HG03521 (cell line): ENCODE measurements at regions not wholly inside any gene's neighbourhood (a gene's known extent, or its start where the extent isn't known, plus 50 kb on each side); places are given as distances from the start of the nearest gene placed in this dataset.
"Not testable (repeated sequence)": the region's sequence is repeated elsewhere in the genome, so short reads cannot be mapped to it uniquely, and the experiment has no call there.

Experiments used
- ATAC-seq: cut with Tn5 transposase; IDR thresholded peaks from one replicate; pipeline ENCODE4 v1.9.1; 2021; ENCODE audit warnings: mild to moderate bottlenecking, moderate library complexity; ENCODE audit not compliant: unreplicated experiment

DNA sequence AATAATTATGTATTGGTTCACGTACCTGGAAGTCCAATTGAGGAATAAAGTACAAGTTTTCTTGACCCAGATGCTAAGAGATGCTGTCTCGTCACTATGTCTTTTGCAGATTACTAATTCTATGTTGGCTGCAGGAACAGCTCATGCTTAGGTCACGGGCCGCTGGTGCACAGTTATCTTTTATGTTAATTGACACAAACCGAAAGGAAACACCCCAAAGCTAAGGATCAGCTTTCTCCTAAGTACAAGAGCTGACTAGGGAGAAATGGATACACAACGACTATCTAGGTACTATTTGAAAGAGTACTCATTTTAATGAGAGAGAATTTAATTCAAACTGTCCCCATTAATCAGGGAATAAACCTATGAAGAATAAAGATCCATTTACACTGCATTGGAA lies 217.7 kb upstream of the SLC35G4 start:
- no peak for ATAC-seq

- no peak for ATAC-seq
Observed at GRCh38 chr18:11388755-11389680, 220.4 kb upstream of the SLC35G4 start.

DNA sequence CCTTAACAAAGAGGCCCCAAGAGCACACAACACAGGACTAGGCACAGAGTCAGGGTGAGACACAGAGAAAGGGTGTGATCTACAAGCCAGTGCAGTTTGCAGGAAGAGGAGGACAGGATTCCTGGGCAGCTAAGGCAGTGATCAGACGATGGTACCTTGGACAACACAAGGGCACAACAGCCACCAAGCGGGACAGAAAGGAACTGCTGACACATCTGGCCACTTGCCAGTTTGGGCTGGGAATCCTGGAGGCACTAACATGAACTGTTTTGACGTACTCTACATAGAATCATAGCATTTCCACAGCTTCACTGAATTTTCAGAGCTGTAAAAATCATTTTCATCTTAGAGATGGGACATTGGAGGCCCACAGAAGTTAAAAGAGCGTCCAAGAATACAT lies 221.5 kb upstream of the SLC35G4 start:
- ATAC-seq, result no peak

GRCh38 chr18:11383381-11383780 lies 226.0 kb upstream of the SLC35G4 start:
- no peak for ATAC-seq

DNA sequence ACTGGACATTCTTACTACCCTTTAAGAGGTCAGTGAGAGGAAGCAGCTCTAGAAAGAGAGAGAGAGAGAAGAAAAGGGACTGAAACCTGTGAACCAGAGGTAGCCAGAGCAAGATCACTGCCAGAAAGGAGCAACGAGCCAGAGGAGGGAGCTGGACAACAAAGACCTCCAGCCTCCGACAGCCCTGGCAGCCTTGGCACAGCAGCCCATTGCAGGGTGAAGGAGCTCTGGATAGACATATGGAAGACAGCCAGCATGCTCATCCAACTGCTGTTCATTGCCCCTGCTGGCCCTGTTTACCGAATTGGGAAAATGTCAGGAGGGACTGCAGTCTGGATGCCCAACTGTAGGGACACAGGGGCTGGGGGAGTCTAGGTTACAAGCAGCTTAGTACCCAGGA lies 228.4 kb upstream of the SLC35G4 start:
- no peak for ATAC-seq

DNA sequence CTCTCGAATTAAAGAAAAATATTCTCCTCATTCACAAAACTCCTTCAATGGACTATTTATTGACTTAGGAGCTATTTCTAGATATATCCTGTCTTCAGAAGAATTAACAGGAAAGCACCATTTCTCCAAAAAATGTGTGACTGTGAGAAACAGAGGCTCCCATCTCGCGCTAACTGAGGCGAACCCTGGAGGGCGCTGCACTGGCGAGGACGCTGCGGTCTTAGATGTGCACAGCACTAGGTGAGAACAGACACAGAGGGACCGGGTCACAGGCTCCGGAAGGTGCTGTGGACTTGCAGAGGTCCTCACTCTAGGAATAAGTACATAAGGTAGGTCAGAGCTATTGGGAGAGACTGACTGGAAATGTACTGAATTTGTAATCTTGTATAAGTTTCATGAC lies 229.7 kb upstream of the SLC35G4 start:
- ATAC-seq, result no peak

GRCh38 chr18:11377766-11378540 lies 228.6 kb upstream of the PIEZO2 start:
- no peak for ATAC-seq

DNA sequence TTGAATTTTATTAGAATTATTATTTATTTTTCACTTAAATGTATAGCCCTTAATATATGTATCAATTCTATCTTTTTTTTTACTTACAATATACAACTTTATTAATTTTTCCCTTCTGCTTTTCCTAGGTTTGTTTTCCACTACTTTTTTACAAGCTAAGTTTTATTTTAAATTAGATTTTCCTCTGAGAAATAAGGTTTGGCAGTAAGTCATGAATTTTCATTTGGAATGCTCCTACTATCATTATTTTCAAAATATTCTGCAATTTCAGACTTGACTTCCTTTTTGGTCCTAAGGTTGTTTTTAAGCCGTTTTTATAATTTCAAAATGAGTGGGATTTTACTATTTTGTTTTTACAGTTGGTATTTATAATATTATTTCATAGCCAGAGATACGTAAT lies 222.8 kb upstream of the PIEZO2 start:
- ATAC-seq, result no peak

GRCh38 chr18:11369556-11369955 lies 220.2 kb upstream of the PIEZO2 start:
- ATAC-seq, result no peak

DNA sequence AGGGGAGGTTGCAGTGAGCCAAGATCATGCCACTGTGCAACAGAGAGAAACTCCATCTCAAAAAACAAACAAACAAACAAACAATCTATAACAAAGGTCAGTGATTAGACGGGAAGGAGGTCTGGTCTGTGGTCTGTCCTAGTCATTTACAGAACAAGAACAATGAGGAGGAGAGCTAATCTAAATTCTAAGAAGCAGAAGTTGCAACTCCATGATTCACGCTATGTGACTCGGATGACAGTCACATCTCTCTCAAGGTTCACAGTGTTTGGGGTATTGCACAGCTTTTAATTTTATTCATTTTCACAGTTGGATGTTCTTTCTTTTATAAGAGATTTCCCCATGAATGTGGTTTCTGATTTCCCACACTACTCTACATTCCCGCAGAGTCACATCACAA lies 218.7 kb upstream of the PIEZO2 start:
- no peak for ATAC-seq

DNA sequence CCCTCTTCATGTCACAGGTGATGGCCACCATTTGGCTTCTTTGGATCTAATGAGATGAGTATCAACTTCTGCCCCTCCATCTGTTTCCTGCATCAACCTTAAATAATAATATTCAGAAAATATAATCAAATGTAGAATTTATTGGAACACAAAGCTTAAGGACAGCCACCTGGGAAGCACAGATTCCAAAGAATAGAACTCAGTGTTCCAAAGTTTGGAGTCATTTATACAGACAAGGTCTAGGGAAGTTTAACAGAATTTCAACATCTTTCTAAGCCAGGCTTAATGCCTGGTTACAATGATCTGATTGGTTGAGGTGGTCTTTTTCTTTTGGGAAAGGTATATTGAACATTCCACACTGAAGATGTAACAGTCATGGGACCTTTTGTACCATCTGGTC lies 218.0 kb upstream of the PIEZO2 start:
- no peak for ATAC-seq

GRCh38 chr18:11366410-11366809 lies 217.0 kb upstream of the PIEZO2 start:
- no peak for ATAC-seq

DNA sequence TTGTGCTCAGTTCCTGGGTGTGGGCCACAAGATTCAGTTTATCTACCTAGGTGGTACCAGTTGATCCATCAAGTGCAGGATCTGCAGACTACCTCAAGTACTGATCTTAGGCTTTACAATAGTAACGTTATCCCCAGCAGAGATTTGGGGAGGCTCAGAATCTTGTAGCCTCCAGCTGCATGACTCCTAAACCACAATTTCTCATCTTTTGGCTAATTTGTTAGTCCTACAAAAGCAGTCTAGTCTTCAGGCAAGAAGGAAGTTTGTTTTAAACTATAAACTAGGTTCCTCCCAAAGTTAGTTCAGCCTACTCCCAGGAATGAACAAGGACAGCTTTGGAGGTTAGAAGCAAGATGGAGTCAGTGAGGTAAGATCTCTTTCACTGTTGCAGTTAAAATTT lies 213.5 kb upstream of the PIEZO2 start:
- ATAC-seq, result no peak

DNA sequence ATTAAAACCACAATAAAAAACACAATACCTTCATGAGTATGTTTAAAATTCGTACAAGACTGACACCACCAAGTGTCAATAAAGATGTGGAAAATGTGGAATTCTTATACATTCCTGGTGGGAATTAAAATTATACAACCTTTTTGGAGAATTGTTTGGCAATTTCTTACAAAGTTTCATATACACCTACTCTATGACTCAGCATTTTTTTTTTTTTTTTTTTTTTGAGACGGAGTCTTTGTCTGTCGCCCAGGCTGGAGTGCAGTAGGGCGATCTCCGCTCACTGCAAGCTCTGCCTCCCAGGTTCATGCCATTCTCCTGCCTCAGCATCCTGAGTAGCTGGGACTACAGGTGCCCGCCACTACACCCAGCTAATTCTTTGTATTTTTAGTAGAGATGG lies 212.5 kb upstream of the PIEZO2 start:
- not testable (repeated sequence) for ATAC-seq

- no peak for ATAC-seq
Observed at GRCh38 chr18:11357678-11358077, 208.3 kb upstream of the PIEZO2 start.

DNA sequence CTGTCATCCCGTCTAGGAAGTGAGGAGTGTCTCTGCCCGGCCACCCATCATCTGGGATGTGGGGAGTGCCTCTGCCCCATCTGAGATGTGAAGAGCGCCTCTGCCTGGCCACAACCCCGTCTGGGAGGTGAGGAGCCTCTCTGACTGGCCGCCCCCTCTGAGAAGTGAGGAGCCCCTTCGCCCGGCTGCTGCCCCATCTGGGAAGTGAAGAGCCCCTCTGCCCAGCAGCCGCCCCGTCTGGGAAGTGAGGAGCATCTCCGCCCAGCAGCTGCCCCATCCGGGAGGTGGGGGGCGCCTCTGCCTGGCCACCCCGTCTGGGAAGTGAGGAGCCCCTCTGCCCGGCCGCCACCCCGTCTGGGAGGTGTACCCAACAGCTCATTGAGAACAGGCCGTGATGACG lies 195.2 kb upstream of the PIEZO2 start:
- ATAC-seq, result not testable (repeated sequence)

GRCh38 chr18:11343096-11343495 lies 193.7 kb upstream of the PIEZO2 start:
- no peak for ATAC-seq

DNA sequence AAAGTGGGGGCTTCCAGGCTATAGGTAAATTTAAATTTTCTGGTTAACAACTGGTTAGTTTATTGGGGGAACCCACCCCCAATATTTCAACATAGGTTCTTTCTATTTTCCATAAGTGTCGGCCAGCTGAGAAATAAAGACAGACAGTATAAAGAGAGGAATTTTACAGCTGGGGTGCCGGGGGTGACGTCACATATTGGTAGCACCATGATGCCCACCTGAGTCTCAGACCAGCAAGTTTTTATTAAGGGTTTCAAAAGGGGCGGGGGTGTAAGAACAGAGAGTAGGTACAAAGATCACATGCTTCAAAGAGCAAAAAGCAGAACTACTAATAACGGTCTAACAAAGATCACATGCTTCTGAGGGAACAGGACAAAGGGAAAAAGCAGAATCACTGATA lies 192.7 kb upstream of the PIEZO2 start:
- ATAC-seq, result not testable (repeated sequence)

DNA sequence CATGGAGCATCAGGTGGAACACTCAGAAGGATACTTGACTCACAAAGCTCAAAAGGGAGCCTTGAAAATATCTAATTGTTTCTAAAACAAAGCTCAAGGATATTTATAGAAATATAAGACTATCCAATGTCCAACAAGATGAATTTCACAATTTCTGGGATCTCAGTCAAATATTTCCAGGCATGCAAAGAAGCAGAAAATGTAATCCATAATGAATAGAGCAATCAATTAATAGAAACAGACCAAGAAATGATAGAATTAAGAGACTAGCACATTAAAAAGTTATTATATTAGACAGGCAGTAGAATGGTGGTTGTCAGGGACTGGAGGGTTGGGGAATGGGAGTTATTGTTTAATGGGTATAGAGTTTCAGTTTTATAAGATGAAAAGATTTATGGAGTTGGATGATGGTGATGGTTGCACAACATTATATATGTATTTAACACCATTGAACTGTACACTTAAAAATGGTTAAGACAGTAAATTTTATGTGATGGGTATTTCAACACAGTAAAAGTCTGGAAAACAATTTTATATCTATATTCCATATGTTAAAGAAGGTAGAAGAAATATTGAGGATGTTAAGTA lies 189.9 kb upstream of the PIEZO2 start:
- ATAC-seq, result no peak

GRCh38 chr18:11336241-11336640 lies 186.9 kb upstream of the PIEZO2 start:
- no peak for ATAC-seq

GRCh38 chr18:11327391-11328009 lies 178.1 kb upstream of the PIEZO2 start:
- no peak for ATAC-seq
